Panc1 (cell line): ENCODE measurements at regions not wholly inside any gene's neighbourhood (a gene's known extent, or its start where the extent isn't known, plus 50 kb on each side); places are given as distances from the start of the nearest gene placed in this dataset.

Source experiments
- CTCF ChIP-seq: fragments of 450-650 bp; IDR thresholded peaks from 2 replicates; pipeline ENCODE4 v1.5.1; 2017; ENCODE audit warnings: mild to moderate bottlenecking
- POLR2AphosphoS5 ChIP-seq: IDR thresholded peaks from 2 replicates; pipeline ENCODE4 v1.6.1; 2012; ENCODE audit warnings: mild to moderate bottlenecking, low read depth, low read length, moderate library complexity
- REST ChIP-seq, 2 experiments: IDR thresholded peaks; 2 replicates each; pipeline ENCODE4 v1.6.1; 2011 to 2012; ENCODE audit warnings: low read depth in 2 of 2, control low read depth in 1 of 2, low read length in 1 of 2, mild to moderate bottlenecking in 1 of 2, moderate library complexity in 1 of 2; ENCODE audit not compliant: insufficient read depth in 1 of 2
- TCF7L2 ChIP-seq: IDR thresholded peaks from 2 replicates; pipeline ENCODE4 v1.6.1; 2011; ENCODE audit warnings: mild to moderate bottlenecking, low read depth, low read length, inconsistent platforms

GRCh38 chr1:221868593-221869303 lies 126.9 kb upstream of the DUSP10 start:
- TF ChIP-seq CTCF (no peak), POLR2AphosphoS5 (no peak), REST (IDR thresholded peaks at IDR 0.05; ENCODE audit: insufficient read depth in 1 of 2, low read depth in 2 of 2, low read length in 1 of 2) (no peak), TCF7L2 (no peak)
